PC-9 (cell line): ENCODE measurements at regions not wholly inside any gene's neighbourhood (a gene's known extent, or its start where the extent isn't known, plus 50 kb on each side); places are given as distances from the start of the nearest gene placed in this dataset.

Experiments used
- BruUV-seq: library from RNA; stranded (reverse); fragments of 400-500 nt; replicated peaks from 2 replicates; lab custom pipeline; 2021; lab: Mats Ljungman, UMichigan
- CTCF ChIA-PET: fragments of 300-600 bp; sonication (Branson Sonifier 250); formaldehyde crosslinking; loops from one replicate; lab custom pipeline; 2022; ENCODE audit warnings: antibody characterized with exemption; lab: Charles Lee
- POLR2A ChIA-PET: fragments of 300-600 bp; sonication (Branson Sonifier 250); formaldehyde crosslinking; loops from one replicate; lab custom pipeline; 2022; ENCODE audit warnings: antibody characterized with exemption; ENCODE audit not compliant: unreplicated experiment; lab: Charles Lee
- DNase-seq, 2 experiments: peaks; one replicate each; pipeline versions ENCODE4 v3.0.0 to v3.0.0-alpha.2; 2015 to 2022; ENCODE audit warnings: mixed read lengths in 1 of 2
- H2AFZ ChIP-seq: fragments of 200-600 bp; sonication (generic); 2 replicates; pipeline ENCODE4 v1.8.1; 2017; ENCODE audit warnings: antibody characterized with exemption
- H3F3A ChIP-seq: fragments of 200-600 bp; sonication (generic); 2 replicates; pipeline ENCODE4 v1.8.1; 2017; ENCODE audit warnings: antibody characterized with exemption, mild to moderate bottlenecking, low read depth; ENCODE audit not compliant: insufficient read depth
- H3K27ac ChIP-seq: fragments of 200-600 bp; sonication (generic); 2 replicates; pipeline ENCODE4 v1.6.1; 2016; ENCODE audit warnings: mixed run types
- H3K27me3 ChIP-seq: fragments of 200-600 bp; sonication (generic); 2 replicates; pipeline ENCODE4 v1.6.1; 2016; ENCODE audit warnings: low read depth, mixed run types; ENCODE audit not compliant: insufficient read depth
- H3K36me3 ChIP-seq: fragments of 200-600 bp; sonication (generic); 2 replicates; pipeline ENCODE4 v1.6.1; 2016; ENCODE audit warnings: low read depth, mixed run types
- H3K4me1 ChIP-seq: fragments of 200-600 bp; sonication (generic); replicated peaks from 2 replicates; pipeline ENCODE4 v1.6.1; 2016; ENCODE audit warnings: mixed run types; ENCODE audit not compliant: insufficient read depth
- H3K4me2 ChIP-seq: fragments of 200-600 bp; sonication (generic); 2 replicates; pipeline ENCODE4 v1.6.1; 2017; ENCODE audit warnings: mixed run types
- H3K4me3 ChIP-seq: fragments of 200-600 bp; sonication (generic); 2 replicates; pipeline ENCODE4 v1.6.1; 2016; ENCODE audit warnings: mixed run types
- H3K79me2 ChIP-seq: fragments of 200-600 bp; sonication (generic); 2 replicates; pipeline ENCODE4 v1.6.1; 2017; ENCODE audit warnings: low read depth, mixed run types
- H3K9me2 ChIP-seq: fragments of 200-600 bp; sonication (generic); 2 replicates; pipeline ENCODE4 v1.8.1; 2017; ENCODE audit warnings: mild to moderate bottlenecking; ENCODE audit not compliant: insufficient read depth
- H3K9me3 ChIP-seq: fragments of 200-600 bp; sonication (generic); 2 replicates; pipeline ENCODE4 v1.8.1; 2016; ENCODE audit warnings: low read depth; ENCODE audit not compliant: insufficient read depth
- H4K20me1 ChIP-seq: fragments of 200-600 bp; sonication (generic); 2 replicates; pipeline ENCODE4 v1.8.1; 2017; ENCODE audit not compliant: insufficient read depth
- CTCF ChIP-seq: fragments of 200-600 bp; sonication (generic); conservative IDR thresholded peaks from 2 replicates; pipeline ENCODE4 v1.6.1; 2017; ENCODE audit warnings: mixed run types, antibody characterized with exemption, mild to moderate bottlenecking, moderate library complexity
- EZH2 ChIP-seq: fragments of 200-600 bp; sonication (generic); IDR thresholded peaks from 2 replicates; pipeline ENCODE4 v1.8.0; 2017; ENCODE audit warnings: antibody characterized with exemption, low read depth
- intact Hi-C: fragments of 100-400 bp; cut with micrococcal nuclease; formaldehyde crosslinking; loops from one replicate; pipeline ENCODE4 v1.10.0; 2022; ENCODE audit not compliant: unreplicated experiment

GRCh38 chr9:20139763-20140290 lies 351.0 kb upstream of the SLC24A2 start:
- intact Hi-C loops, result no loop called here
- Histone ChIP-seq H3K4me2 (no peak overlapping the region), H3F3A (no peaks in the 10 kb centered on the region), H4K20me1 (no peaks in the 10 kb centered on the region), H3K27ac (no peak overlapping the region), H3K9me2 (no peaks in the 10 kb centered on the region), H3K36me3 (no peaks in the 10 kb centered on the region), H3K27me3 (no peaks in the 10 kb centered on the region), H3K4me1 (no peaks in the 10 kb centered on the region), H3K9me3 (no peaks in the 10 kb centered on the region), H2AFZ (no peak overlapping the region), H3K4me3 (no peak overlapping the region), H3K79me2 (no peaks in the 10 kb centered on the region)
- ChIA-PET POLR2A (no interaction called here), CTCF (no interaction called here)
- no peak for DNase-seq
- no peak for TF ChIP-seq EZH2
- no peak for TF ChIP-seq CTCF
- no TSS peak for BruUV-seq

- CTCF ChIA-PET, result no interaction called here
- H3K27me3 ChIP-seq, result no peaks in the 10 kb centered on the region
- no TSS peak for BruUV-seq
- H3F3A ChIP-seq, result no peaks in the 10 kb centered on the region
- no peak overlapping the region for H2AFZ ChIP-seq
- no peaks in the 10 kb centered on the region for H3K79me2 ChIP-seq
- H3K27ac ChIP-seq, result no peak overlapping the region
- intact Hi-C loops, result no loop called here
- DNase-seq, result no peak
- H3K4me1 ChIP-seq, result no peaks in the 10 kb centered on the region
- H4K20me1 ChIP-seq, result no peaks in the 10 kb centered on the region
- POLR2A ChIA-PET, result no interaction called here
- TF ChIP-seq EZH2, result no peak
- TF ChIP-seq CTCF, result no peak
- H3K9me3 ChIP-seq, result no peaks in the 10 kb centered on the region
- H3K4me2 ChIP-seq, result no peak overlapping the region
- no peaks in the 10 kb centered on the region for H3K9me2 ChIP-seq
- H3K4me3 ChIP-seq, result no peak overlapping the region
- H3K36me3 ChIP-seq, result no peaks in the 10 kb centered on the region
Observed at GRCh38 chr9:20138841-20139240, 350.0 kb upstream of the SLC24A2 start.

- Histone ChIP-seq H3F3A (no peaks in the 10 kb centered on the region), H3K27ac (no peak overlapping the region), H3K79me2 (no peaks in the 10 kb centered on the region), H3K9me2 (no peaks in the 10 kb centered on the region), H3K27me3 (no peaks in the 10 kb centered on the region), H3K9me3 (no peaks in the 10 kb centered on the region), H3K36me3 (no peaks in the 10 kb centered on the region), H3K4me1 (no peaks in the 10 kb centered on the region), H2AFZ (no peak overlapping the region), H3K4me3 (no peak overlapping the region), H3K4me2 (no peak overlapping the region), H4K20me1 (no peaks in the 10 kb centered on the region)
- ChIA-PET POLR2A (no interaction called here), CTCF (no interaction called here)
- intact Hi-C loops, result no loop called here
- TF ChIP-seq CTCF (no peak), EZH2 (no peak)
- no peak for DNase-seq
- BruUV-seq, result no TSS peak
Observed at GRCh38 chr9:20138116-20138515, 349.3 kb upstream of the SLC24A2 start.
